Adrenal gland (tissue), 9 donors: ENCODE measurements at regions not wholly inside any gene's neighbourhood (a gene's known extent, or its start where the extent isn't known, plus 50 kb on each side); places are given as distances from the start of the nearest gene placed in this dataset.

Experiments used
- DNase-seq, 7 donors: peaks; one replicate each; pipeline ENCODE4 v3.0.0-alpha.2; 2019 to 2020
- H3K27ac ChIP-seq, 5 donors: fragments of 200-600 bp; sonication (generic) in 4 of 5; 1 replicate in 3 of 5; 2 replicates in 2 of 5; pipeline versions ENCODE4 v1.5.1 to v1.8.0; 2016 to 2020; ENCODE audit warnings: mild to moderate bottlenecking in 1 of 5
- H3K27me3 ChIP-seq: fragments of 200-600 bp; 2 replicates; pipeline ENCODE4 v1.8.0; 2021
- H3K36me3 ChIP-seq, 2 donors: fragments of 200-600 bp; replicated peaks in 1 of 2; 1 replicate in 1 of 2; 2 replicates in 1 of 2; pipeline versions ENCODE4 v1.5.1 to v1.8.0; 2018 to 2022
- H3K4me1 ChIP-seq, 2 donors: fragments of 200-600 bp; replicated peaks in 1 of 2; 1 replicate in 1 of 2; 2 replicates in 1 of 2; pipeline versions ENCODE4 v1.5.1 to v1.8.0; 2018 to 2021
- H3K4me3 ChIP-seq, 4 donors: fragments of 200-600 bp; sonication (generic) in 3 of 4; one replicate each; pipeline ENCODE4 v1.5.1; 2016 to 2018
- H3K9me3 ChIP-seq, 3 donors: fragments of 200-600 bp; sonication (generic) in 1 of 3; replicated peaks in 1 of 3; 1 replicate in 2 of 3; 2 replicates in 1 of 3; pipeline versions ENCODE4 v1.5.1 to v1.8.0; 2016 to 2021
- POLR2A ChIP-seq, 2 donors: fragments of 450-650 bp; IDR thresholded peaks; one replicate each; pipeline ENCODE4 v1.6.1; 2017; ENCODE audit warnings: antibody characterized with exemption in 2 of 2, mild to moderate bottlenecking in 2 of 2, moderate library complexity in 1 of 2
- WGBS, 4 donors: extraction: QIAGEN DNeasy Blood & Tissue Kit in 2 of 4; methylation state at CpG; one replicate each; pipeline versions ENCODE4 v1.1.5 to v1.1.7; 2013 to 2017; 5-methylcytosine and 5-hydroxymethylcytosine counted together
- intact Hi-C, 2 donors: fragments of 100-400 bp; cut with DNase I; formaldehyde crosslinking; loops; one replicate each; pipeline versions ENCODE4 v1.14.1 to v1.15.0; 2022 to 2023
- TF ChIP-seq, protein P1 (sequence below), 6 experiments: fragments of 450-650 bp in 4 of 6; fragments of 200-600 bp in 2 of 6; sonication (generic) in 1 of 6; IDR thresholded peaks; 1 replicate in 5 of 6; 2 replicates in 1 of 6; pipeline versions ENCODE4 v1.5.1 to v1.8.0; 2016 to 2021; ENCODE audit warnings: antibody characterized with exemption in 6 of 6, mild to moderate bottlenecking in 2 of 6, moderate library complexity in 1 of 6
- donor health status: healthy with polysubstance abuse.
- donor health status: Bipolar disorder and iron deficiency.
- donor health status: DM: yes; HTN: yes; CAD: no.
- donor health status: DM: no; HTN: no; CAD: no.
- donor health status: DM: no; HTN: no; CAD: no.

DNA sequence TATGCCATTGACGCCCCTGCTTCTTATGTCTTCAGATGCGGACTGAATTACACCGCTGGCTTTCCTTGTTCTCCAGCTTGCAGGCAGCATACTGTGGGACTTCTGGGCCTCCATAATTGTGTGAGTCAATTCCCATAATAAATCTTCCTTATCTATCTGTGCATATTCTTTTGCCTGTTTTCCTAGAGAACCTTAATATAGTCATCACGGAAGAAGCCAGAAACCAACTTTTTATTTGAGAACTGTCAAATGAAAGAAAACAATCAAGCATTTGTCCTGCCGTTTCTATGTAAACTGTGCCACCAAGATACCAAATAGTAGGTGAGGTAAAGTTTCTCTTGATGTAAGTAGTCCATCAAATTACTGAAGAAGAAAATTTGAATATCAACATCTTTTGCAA lies 51.8 kb upstream of the B3GALNT1 start:
- intact Hi-C loops = no loop called here
- no peaks in the 10 kb centered on the region for H3K9me3 ChIP-seq

DNA sequence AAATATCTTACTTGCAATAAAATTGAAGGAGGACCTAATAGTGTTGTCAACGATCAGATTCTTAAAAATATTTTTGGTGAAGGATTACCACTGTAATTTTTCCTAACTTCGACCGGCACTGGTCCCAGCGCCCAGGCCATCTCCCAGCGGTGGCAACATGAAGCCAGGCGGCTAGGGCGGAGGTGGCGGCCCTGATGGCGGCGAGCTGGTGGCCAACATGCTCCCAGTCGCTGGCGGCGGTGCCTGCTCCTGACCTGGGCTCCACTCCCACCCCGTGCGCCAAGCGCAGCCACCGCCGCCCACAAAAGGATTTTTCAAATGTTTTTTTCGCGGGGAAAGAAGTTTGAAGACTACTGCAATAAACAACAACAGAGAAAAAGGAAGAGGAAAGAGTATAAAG lies 56.5 kb upstream of the B3GALNT1 start:
- Histone ChIP-seq H3K9me3 (no peaks in the 10 kb centered on the region), H3K36me3 (no peaks in the 10 kb centered on the region), H3K4me3 (no peak overlapping the region), H3K27ac (no peak overlapping the region), H3K27me3 (no peaks in the 10 kb centered on the region), H3K4me1 (no peaks in the 10 kb centered on the region)
- intact Hi-C loops = loop anchor here in 1 of 2 donors (10.0 kb wide), 1 partner anchor 1933 kb away; no protein-coding TSS in a partner anchor
- no peak for TF ChIP-seq POLR2A (IDR thresholded peaks at IDR 0.05)
- TF ChIP-seq, protein P1, sequence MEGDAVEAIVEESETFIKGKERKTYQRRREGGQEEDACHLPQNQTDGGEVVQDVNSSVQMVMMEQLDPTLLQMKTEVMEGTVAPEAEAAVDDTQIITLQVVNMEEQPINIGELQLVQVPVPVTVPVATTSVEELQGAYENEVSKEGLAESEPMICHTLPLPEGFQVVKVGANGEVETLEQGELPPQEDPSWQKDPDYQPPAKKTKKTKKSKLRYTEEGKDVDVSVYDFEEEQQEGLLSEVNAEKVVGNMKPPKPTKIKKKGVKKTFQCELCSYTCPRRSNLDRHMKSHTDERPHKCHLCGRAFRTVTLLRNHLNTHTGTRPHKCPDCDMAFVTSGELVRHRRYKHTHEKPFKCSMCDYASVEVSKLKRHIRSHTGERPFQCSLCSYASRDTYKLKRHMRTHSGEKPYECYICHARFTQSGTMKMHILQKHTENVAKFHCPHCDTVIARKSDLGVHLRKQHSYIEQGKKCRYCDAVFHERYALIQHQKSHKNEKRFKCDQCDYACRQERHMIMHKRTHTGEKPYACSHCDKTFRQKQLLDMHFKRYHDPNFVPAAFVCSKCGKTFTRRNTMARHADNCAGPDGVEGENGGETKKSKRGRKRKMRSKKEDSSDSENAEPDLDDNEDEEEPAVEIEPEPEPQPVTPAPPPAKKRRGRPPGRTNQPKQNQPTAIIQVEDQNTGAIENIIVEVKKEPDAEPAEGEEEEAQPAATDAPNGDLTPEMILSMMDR (IDR thresholded peaks at IDR 0.05) = no peak
- DNase-seq = no peak
- WGBS, 4 donors = 92 to 96% (median 93%) methylated on average over 16 to 20 of the region's 20 CpGs

More for the DNA sequence above, 51.8 kb upstream of the B3GALNT1 start:
- TF ChIP-seq POLR2A (IDR thresholded peaks at IDR 0.05) = no peak
- TF ChIP-seq, protein P1 (IDR thresholded peaks at IDR 0.05) = no peak
- no peaks in the 10 kb centered on the region for H3K4me1 ChIP-seq
- no peaks in the 10 kb centered on the region for H3K27me3 ChIP-seq
- no peak overlapping the region for H3K4me3 ChIP-seq
- no peak overlapping the region for H3K27ac ChIP-seq
- DNase-seq = no peak
- WGBS, 4 donors = 67 to 71% (median 68%) methylated on average over 4 to 5 of the region's 5 CpGs
- H3K36me3 ChIP-seq = no peaks in the 10 kb centered on the region

DNA sequence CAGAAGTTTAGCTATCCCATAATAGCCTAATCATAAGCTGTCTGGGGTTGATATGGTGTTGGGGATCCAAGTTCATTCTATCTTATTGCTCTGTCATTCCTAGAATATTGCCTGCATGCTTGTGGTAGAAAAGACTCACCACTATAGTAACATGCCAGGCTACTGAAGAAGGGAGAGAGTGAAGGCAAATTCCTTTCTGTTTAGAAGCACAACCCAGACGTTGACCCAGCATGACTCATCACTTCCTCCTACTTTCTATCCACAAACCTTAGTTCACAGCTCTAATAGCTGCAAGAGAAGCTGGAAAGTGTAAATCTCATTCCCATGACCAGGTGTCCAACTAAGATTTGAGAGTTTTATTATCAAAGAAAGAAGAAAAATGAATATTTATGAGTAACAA lies 57.8 kb upstream of the NMD3 start:
- Histone ChIP-seq H3K9me3 (no peaks in the 10 kb centered on the region), H3K4me1 (no peaks in the 10 kb centered on the region), H3K36me3 (no peaks in the 10 kb centered on the region), H3K27ac (no peak overlapping the region), H3K27me3 (no peaks in the 10 kb centered on the region), H3K4me3 (no peak overlapping the region)
- intact Hi-C loops = loop anchor here in 1 of 2 donors (10.0 kb wide), 1 partner anchor 1932 kb away; no protein-coding TSS in a partner anchor
- WGBS, 4 donors = 3 to 20% (median 9%) methylated on average over 1 of the region's 1 CpG
- TF ChIP-seq, protein P1 (IDR thresholded peaks at IDR 0.05) = no peak
- TF ChIP-seq POLR2A (IDR thresholded peaks at IDR 0.05) = no peak
- DNase-seq = no peak

DNA sequence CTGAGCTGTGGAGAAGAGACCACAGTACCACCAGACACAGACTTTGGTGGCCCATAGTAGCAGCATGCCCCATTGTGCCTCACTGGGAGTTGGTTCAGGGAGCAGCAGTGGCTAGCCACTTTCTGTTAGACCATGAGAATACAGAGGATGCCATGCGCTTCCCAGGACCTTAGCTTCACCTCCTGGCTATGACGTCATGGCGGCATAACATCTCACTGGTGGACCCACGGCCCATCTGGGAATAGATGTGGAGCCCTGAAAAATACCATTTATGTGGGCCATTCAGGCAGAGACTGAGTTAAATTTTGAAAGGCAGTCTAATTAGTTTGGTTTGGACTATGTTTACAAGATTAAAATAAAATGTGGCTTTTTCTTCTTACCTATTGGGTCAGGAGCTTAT lies 55.1 kb upstream of the NMD3 start:
- WGBS, 4 donors = 93 to 95% (median 94%) methylated on average over 4 of the region's 4 CpGs
- Histone ChIP-seq H3K27me3 (no peaks in the 10 kb centered on the region), H3K9me3 (no peaks in the 10 kb centered on the region), H3K4me3 (no peak overlapping the region), H3K27ac (no peak overlapping the region), H3K36me3 (no peaks in the 10 kb centered on the region), H3K4me1 (no peaks in the 10 kb centered on the region)
- TF ChIP-seq, protein P1 (IDR thresholded peaks at IDR 0.05) = no peak
- no peak for TF ChIP-seq POLR2A (IDR thresholded peaks at IDR 0.05)
- no peak for DNase-seq
- intact Hi-C loops = loop anchor here in 1 of 2 donors (10.0 kb wide), 1 partner anchor 1929 kb away; no protein-coding TSS in a partner anchor
